ENCODE measurements at regions not wholly inside any gene's neighbourhood (a gene's known extent, or its start where the extent isn't known, plus 50 kb on each side); places are given as distances from the start of the nearest gene placed in this dataset.

DNA sequence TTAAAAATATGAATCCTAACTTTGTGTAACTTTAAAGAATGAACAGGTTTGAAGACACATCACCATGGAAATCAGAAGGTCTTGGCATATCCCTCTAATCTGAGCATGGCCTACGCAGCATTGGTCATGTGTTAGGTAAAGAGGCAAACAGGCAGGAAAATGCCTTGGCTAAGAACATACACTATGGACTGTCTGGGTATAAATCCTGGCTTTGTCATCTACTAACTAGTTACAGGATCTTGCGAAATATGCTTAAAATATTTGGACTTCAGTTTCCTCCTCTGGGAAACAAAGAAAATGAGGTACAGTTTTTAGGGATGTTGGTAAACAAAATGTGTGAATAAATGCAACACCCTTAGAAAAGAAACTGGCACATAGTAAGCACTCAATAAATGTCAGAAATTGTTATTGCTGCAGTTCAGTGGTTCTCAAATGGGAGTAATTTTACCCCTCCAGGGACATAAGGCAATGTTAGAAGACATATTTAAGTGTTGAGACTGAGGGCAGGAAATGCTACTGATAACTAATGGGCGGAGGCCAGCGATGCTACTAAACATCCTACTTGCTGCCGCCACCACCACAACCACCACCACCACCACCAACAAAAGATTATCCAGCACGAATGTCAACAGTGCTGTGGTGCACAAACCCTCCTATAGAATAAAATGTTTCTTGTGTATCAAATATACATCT, 770.8 kb upstream of the SOX9 start:
- TF ChIP-seq CTCF (conservative IDR thresholded peaks at IDR 0.05; ENCODE audit: low read depth, low read length) (no peak), EZH2 (IDR thresholded peaks at IDR 0.05; ENCODE audit: borderline replicate concordance, low read depth, low read length, poor library complexity, severe bottlenecking) (no peak)
